ENCODE measurements at regions not wholly inside any gene's neighbourhood (a gene's known extent, or its start where the extent isn't known, plus 50 kb on each side); places are given as distances from the start of the nearest gene placed in this dataset.

DNA sequence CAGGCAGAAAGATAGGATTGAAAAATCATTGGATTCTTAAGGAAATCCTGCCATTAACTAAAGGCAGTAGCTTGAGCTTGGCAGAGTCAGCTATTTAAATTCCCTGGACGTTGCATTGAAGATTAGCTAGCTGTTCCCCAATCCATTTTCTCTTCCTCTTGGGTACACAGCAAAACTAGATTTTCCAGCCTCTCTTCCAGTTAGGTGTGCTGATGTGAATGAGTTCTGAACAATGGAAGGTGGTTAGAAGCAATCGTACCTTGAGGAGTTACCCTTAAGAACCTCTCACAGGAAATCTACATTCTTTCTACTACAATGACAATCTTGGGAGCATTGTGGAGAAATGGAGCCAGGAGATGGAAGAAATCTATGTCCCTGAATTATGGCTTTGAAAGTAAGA is 383.2 kb upstream of the TBL1XR1 start:
- TF ChIP-seq, protein P1, sequence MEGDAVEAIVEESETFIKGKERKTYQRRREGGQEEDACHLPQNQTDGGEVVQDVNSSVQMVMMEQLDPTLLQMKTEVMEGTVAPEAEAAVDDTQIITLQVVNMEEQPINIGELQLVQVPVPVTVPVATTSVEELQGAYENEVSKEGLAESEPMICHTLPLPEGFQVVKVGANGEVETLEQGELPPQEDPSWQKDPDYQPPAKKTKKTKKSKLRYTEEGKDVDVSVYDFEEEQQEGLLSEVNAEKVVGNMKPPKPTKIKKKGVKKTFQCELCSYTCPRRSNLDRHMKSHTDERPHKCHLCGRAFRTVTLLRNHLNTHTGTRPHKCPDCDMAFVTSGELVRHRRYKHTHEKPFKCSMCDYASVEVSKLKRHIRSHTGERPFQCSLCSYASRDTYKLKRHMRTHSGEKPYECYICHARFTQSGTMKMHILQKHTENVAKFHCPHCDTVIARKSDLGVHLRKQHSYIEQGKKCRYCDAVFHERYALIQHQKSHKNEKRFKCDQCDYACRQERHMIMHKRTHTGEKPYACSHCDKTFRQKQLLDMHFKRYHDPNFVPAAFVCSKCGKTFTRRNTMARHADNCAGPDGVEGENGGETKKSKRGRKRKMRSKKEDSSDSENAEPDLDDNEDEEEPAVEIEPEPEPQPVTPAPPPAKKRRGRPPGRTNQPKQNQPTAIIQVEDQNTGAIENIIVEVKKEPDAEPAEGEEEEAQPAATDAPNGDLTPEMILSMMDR (IDR thresholded peaks at IDR 0.05; ENCODE audit: low read length) = no peak
- no peak for TF ChIP-seq EZH2 (optimal IDR thresholded peaks at IDR 0.05; ENCODE audit: low read depth, low read length)

Measured in MM.1S (cell line).